Pulmonary artery endothelial cell (primary cell): ENCODE measurements at regions not wholly inside any gene's neighbourhood (a gene's known extent, or its start where the extent isn't known, plus 50 kb on each side); places are given as distances from the start of the nearest gene placed in this dataset.
"Not testable (repeated sequence)": the region's sequence is repeated elsewhere in the genome, so short reads cannot be mapped to it uniquely, and the experiment has no call there.

ENCODE experiments used
- DNase-seq: peaks from one replicate; pipeline ENCODE4 v3.0.0-alpha.2; 2011; ENCODE audit warnings: low read depth, low spot score

GRCh38 chr7:85447004-85447403 is 260.1 kb upstream of the SEMA3D start:
- no peak for DNase-seq

GRCh38 chr7:85426487-85426960 is 239.7 kb upstream of the SEMA3D start:
- no peak for DNase-seq

- DNase-seq: no peak
Measured at GRCh38 chr7:85424298-85424697, 237.4 kb upstream of the SEMA3D start.

- DNase-seq: no peak
Measured at GRCh38 chr7:85423209-85423895, 236.5 kb upstream of the SEMA3D start.

GRCh38 chr7:85415743-85416142 is 228.9 kb upstream of the SEMA3D start:
- no peak for DNase-seq

- no peak for DNase-seq
Measured at GRCh38 chr7:85413718-85414117, 226.9 kb upstream of the SEMA3D start.

GRCh38 chr7:85412912-85413311 is 226.1 kb upstream of the SEMA3D start:
- DNase-seq: no peak

- no peak for DNase-seq
Measured at GRCh38 chr7:85407391-85407790, 220.5 kb upstream of the SEMA3D start.

GRCh38 chr7:85405016-85405902 is 218.4 kb upstream of the SEMA3D start:
- no peak for DNase-seq

GRCh38 chr7:85396676-85397075 is 209.8 kb upstream of the SEMA3D start:
- no peak for DNase-seq

GRCh38 chr7:85392789-85393188 is 205.9 kb upstream of the SEMA3D start:
- no peak for DNase-seq

- DNase-seq: no peak
Measured at GRCh38 chr7:85392326-85392725, 205.5 kb upstream of the SEMA3D start.

GRCh38 chr7:85386460-85386859 is 199.6 kb upstream of the SEMA3D start:
- DNase-seq: no peak

GRCh38 chr7:85384392-85384791 is 197.5 kb upstream of the SEMA3D start:
- no peak for DNase-seq

- no peak for DNase-seq
Measured at GRCh38 chr7:85381212-85381611, 194.4 kb upstream of the SEMA3D start.

GRCh38 chr7:85376589-85376988 is 189.7 kb upstream of the SEMA3D start:
- no peak for DNase-seq

GRCh38 chr7:85356916-85357315 is 170.1 kb upstream of the SEMA3D start:
- DNase-seq: no peak

- no peak for DNase-seq
Measured at GRCh38 chr7:85343484-85343883, 156.6 kb upstream of the SEMA3D start.

GRCh38 chr7:85342781-85343180 is 155.9 kb upstream of the SEMA3D start:
- DNase-seq: no peak

- DNase-seq: no peak
Measured at GRCh38 chr7:85341973-85342372, 155.1 kb upstream of the SEMA3D start.

GRCh38 chr7:85341121-85341520 is 154.3 kb upstream of the SEMA3D start:
- DNase-seq: no peak

- DNase-seq: no peak
Measured at GRCh38 chr7:85336086-85336485, 149.2 kb upstream of the SEMA3D start.

- not testable (repeated sequence) for DNase-seq
Measured at GRCh38 chr7:85335113-85335512, 148.3 kb upstream of the SEMA3D start.
